SK-N-SH (cell line): ENCODE measurements at regions not wholly inside any gene's neighbourhood (a gene's known extent, or its start where the extent isn't known, plus 50 kb on each side); places are given as distances from the start of the nearest gene placed in this dataset.

Experiments
- CTCF ChIP-seq: fragments of 200-600 bp; sonication (generic); IDR thresholded peaks from 2 replicates; pipeline ENCODE4 v1.6.1; 2017; ENCODE audit warnings: antibody characterized with exemption, mild to moderate bottlenecking, moderate library complexity
- FOSL2 ChIP-seq: IDR thresholded peaks from 2 replicates; pipeline ENCODE4 v1.4.0; 2012; ENCODE audit warnings: low read depth, mild to moderate bottlenecking, moderate library complexity, borderline replicate concordance
- GABPA ChIP-seq: IDR thresholded peaks from 2 replicates; pipeline ENCODE4 v1.4.0; 2012; ENCODE audit warnings: low read depth, mild to moderate bottlenecking
- MXI1 ChIP-seq: IDR thresholded peaks from 2 replicates; pipeline ENCODE4 v1.6.1; 2012; ENCODE audit warnings: mild to moderate bottlenecking, low read depth, low read length, improper control_type of control experiment
- POLR2AphosphoS5 ChIP-seq: IDR thresholded peaks from 2 replicates; pipeline ENCODE4 v1.6.1; 2012; ENCODE audit warnings: low read depth, low read length
- RAD21 ChIP-seq: IDR thresholded peaks from 2 replicates; pipeline ENCODE4 v1.6.1; 2012; ENCODE audit warnings: mild to moderate bottlenecking, low read length
- RFX5 ChIP-seq: IDR thresholded peaks from 2 replicates; pipeline ENCODE4 v1.6.1; 2012; ENCODE audit warnings: mild to moderate bottlenecking, improper control_type of control experiment, low read length
- TAF1 ChIP-seq: IDR thresholded peaks from 2 replicates; pipeline ENCODE4 v1.6.1; 2012; ENCODE audit warnings: low read depth, mild to moderate bottlenecking, low read length, moderate library complexity, borderline replicate concordance
- TEAD4 ChIP-seq: IDR thresholded peaks from 2 replicates; pipeline ENCODE4 v1.4.0; 2012; ENCODE audit warnings: mild to moderate bottlenecking, borderline replicate concordance; ENCODE audit not compliant: insufficient read depth
- USF2 ChIP-seq: fragments of 150-350 bp; IDR thresholded peaks from 2 replicates; pipeline ENCODE4 v1.6.1; 2017; ENCODE audit warnings: antibody characterized with exemption, low read length, low read depth, borderline replicate concordance

- no peak for TF ChIP-seq CTCF
- no peak for TF ChIP-seq FOSL2
- TF ChIP-seq TAF1 = no peak
- TF ChIP-seq POLR2AphosphoS5 = no peak
- no peak for TF ChIP-seq MXI1
- no peak for TF ChIP-seq TEAD4
- TF ChIP-seq GABPA = no peak
- TF ChIP-seq RFX5 = no peak
- no peak for TF ChIP-seq RAD21
- TF ChIP-seq USF2 = no peak
Observed at GRCh38 chr2:220336771-220337170, 709.3 kb downstream of the SLC4A3 start.
